ENCODE measurements at regions not wholly inside any gene's neighbourhood (a gene's known extent, or its start where the extent isn't known, plus 50 kb on each side); places are given as distances from the start of the nearest gene placed in this dataset.

DNA sequence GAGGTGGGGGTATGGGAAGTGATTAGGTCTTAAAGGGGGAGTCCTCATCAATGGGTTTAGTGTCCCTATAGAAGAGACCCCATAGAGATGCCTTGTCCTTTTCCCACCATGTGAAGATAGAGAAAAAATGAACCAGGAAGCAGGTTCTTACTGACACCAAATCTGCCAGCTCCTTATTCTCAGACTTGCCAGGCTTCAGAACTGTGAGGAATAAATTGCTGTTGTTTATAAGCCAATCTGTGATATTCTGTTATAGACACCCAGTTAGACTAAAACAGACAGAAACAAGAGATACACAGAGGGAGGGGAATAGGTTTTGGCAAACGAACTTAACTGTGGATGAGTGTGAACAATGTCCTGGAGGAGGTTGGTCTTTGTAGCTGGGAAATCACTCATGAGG lies 381.4 kb downstream of the ADRA2A start:
- DNase-seq, result no peak

DNA sequence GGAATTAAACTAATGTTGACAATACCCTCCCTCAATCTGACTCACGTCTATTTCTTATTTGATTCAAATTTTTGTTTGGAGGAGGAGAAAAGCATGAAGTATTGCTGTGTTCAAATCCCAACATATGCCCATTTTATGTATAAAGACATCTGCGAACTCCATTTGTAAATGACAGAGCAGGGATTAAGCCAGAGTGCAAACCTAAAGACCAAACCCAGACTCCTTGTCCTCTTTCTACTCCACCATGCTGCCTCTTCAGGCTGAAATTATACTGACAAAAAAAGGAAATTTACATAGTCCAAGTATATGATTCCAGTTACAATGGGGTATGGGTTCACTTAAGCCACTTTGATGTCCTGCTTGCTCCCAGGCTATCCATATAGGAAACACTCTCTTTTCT lies 383.1 kb downstream of the ADRA2A start:
- DNase-seq, result no peak

DNA sequence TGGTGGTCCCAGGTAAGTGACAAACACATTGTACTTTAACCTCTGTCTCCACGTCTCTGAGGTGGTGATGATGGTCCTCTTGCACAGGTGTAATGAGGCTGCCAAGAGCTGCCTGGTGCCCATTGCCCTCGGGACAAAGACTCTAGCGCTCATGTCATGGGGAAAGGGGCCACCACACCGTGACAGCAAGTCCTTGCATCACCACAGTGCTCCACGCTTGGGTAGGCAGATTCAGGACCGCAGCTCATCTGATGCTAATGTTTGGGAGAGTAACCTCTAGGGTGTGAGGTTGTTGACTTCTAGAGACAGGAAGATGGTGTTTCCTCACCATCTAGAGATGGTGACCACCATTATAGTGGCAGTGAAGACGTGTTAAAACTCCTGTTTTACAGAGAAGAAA lies 395.6 kb downstream of the ADRA2A start:
- DNase-seq, result no peak

DNA sequence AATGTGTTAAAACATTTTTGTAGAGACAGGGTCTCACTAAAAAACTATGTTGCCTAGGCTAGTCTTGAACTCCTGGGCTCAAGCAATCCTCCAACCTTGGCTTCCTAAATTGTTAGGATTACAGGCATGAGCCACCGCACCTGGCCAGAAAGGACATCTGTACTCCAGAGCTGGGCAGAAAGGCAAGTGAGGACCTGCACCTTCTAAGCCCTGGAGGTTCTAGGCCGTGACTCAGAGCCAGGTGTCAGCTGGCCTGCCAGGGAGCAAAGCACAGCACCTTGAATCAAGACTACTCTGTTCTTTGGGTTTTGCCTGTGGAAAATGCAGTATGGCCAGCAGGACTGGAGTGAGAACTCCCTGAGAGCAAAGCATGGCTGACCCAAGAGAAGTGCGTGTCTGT lies 396.5 kb downstream of the ADRA2A start:
- no peak for DNase-seq

DNA sequence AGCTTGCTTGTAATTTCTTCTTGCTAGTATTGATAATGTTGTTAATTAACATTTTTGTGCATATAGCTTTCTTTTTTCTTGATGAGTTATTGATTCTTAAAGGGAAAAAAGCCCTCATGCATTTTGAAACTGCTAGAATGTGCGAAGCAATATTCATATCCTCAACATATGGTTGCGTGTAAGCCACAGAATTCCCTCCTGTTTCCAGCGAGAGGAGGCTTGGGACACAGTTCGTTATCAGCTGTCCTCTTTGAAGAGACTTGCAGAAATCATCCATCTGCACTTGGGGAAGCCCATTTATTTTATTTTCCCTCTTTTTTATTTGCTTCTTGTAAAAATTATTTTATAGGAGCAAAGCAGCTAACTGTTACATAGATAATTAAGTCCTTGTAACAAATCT lies 398.0 kb downstream of the ADRA2A start:
- DNase-seq, result no peak

DNA sequence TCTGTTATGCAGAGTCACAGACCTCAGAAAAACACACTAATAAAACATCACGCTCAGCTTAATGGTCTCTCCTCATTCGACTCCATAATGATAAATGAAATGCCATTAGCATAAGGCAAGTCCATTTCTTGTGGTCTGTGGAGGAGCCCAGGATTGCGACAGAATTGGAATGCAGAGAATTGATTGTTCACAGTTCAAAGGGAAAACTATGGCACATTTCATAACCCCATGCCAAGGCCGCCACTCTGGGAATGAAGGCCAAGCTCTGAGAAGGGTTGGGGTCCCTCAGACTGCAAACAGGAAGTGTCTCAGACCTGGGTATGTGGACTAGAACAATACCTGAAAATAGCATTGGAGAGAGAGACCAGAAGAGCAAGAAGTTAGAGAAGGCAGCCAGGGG lies 398.9 kb downstream of the ADRA2A start:
- DNase-seq, result no peak

- DNase-seq, result no peak
Observed at GRCh38 chr10:111478651-111479050, 401.8 kb downstream of the ADRA2A start.

DNA sequence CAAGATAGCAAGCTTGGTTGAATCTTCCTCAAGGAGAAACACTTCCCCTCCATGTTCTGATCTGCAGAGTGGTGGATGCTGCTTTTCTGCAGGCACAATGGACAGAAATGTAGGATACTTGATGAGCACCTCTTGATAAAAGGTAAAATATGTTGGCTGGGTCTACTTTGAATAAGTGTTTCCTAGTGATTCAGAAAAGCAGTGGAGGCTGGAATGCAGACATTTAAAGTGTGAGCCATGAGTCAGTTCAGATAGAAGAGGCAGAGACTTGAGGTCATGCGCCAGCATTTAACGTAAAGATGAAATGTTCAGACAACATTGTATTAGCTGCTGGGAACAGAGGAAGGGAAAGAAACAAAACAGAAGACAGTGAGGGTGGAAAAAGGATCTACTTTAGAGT lies 403.1 kb downstream of the ADRA2A start:
- DNase-seq, result no peak

- no peak for DNase-seq
Observed at GRCh38 chr10:111481261-111481826, 404.5 kb downstream of the ADRA2A start.

DNA sequence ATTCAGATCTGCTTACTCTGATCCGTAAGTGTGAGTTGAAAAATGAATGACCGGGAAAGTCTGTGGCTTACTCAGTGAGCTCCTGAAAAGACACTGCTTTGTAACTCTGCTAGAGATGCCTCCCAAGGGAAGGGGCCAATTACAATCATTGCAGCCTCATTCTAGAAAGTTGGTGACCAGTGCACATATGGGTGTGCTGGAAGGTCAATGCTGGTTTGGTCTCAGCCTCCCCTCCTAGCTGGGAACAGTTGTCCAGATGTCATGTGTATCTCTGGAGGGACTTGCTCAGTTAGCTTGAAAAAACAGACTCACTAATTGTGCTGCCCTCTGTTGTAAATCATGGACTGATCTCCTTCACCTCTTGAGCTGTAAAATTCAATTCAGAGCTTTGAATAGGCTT lies 405.0 kb downstream of the ADRA2A start:
- no peak for DNase-seq

DNA sequence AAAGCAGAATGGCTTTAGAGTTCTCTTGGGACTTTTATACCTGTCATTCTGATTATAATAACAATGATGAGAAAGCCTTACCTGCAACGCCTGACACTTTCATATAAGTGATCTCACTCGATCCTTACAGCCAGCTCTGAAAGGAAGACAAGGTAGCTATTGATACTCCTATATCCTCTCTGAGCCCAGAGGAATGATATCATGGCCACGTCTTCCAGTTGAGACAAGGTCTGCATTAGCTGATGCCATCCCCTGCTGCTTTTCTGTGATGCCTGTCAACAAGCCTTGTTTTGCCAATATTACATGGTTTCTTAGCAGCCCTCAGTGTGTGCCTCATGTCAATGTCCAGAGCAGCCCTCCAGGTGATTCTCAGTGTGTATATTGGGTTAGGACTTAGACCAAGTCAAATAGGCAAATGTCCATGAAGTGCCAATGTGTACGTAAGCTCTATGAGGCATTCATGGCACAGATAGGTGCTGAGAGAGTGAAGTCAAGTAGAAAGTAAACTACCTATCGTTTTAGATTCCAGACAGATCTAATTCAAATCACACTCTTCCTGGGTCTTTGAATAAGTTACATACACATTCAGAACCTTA lies 405.9 kb downstream of the ADRA2A start:
- no peak for DNase-seq

DNA sequence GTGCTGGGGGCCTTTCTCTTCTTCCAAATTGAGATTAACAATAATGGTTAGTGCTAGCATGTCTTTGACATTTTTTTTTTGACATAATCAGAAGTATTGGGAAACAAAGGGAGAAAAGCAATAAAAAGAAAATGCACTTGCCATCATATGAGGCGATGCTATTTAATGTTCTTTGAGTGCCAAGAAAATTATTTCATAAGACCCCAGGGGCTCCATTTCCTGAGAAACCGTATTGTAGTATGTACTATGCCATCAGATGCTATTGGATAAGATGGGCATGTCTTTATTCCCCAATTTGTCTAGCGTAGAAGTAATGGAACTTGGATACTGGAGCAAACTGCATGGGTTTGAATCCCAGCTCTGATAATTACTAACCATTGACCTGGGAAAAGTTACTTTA lies 408.9 kb downstream of the ADRA2A start:
- no peak for DNase-seq

DNA sequence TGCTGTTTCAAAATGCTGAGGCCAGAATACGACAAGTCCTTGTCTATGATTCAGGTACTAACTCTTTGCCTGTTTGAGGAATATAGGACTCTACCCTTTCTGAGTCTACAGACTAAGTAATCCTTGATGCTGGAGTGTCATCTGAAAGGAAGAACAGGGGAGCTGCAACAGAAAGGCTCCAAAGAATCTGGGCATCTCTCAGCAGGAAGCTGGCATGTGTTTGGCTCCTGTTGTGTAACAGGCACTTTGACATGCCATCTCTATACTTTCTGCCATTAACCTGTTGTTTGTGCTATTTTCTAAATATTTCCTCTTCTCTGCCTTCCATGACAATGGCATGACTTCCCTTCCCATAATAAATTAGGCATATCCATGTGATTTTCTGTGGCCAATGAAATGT lies 409.5 kb downstream of the ADRA2A start:
- DNase-seq, result no peak

DNA sequence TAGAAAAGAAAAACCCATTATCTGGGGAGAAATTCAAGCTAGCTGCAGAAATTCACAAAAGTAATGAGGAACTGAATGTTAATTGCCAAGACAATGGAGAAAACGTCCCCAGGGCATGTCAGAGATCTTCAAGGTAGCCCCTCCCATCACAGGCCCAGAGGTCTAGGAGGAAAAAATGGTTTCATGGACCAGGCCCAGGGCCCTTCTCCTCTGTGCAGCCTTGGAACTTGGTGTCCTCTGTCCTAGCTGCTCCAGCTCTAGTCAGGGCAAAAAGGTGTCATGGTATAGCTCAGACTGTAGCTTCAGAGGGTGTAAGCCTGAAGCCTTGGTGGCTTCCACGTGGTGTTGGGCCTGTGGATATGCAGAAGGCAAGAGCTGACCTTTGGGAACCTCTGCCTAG lies 411.8 kb downstream of the ADRA2A start:
- DNase-seq, result no peak

GRCh38 chr10:111491154-111491553 lies 414.3 kb downstream of the ADRA2A start:
- DNase-seq, result no peak

DNA sequence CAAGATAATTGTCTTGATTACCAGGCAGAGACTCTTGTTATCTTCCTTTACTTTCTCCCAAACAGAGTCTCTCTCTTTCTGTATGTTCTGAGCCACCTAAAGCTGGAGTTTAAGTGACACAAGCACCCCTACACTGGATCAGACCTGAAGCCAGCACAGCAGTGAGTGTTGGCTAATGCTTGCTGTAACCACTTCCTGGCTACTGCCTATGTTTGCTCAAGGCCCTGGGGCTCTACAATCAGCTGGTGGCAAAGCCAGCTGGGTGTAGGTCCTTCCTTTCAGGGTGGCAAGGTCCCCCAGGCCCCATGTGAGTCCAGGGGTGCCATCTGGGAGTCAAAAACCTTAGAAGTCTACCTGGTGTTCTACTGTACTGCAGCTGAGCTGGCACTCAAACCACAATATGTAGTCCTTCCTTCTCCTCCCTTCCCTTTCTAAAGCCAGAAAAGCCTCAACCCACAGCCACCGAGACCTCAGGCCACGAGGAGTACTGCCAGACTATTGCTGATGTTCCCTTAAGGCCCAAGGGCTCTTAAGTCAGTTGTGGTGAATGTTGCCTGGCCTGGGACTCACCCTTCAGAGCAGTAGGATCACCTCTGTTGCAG lies 416.3 kb downstream of the ADRA2A start:
- no peak for DNase-seq

- DNase-seq, result no peak
Observed at GRCh38 chr10:111498560-111498959, 421.7 kb downstream of the ADRA2A start.

GRCh38 chr10:111504376-111504775 lies 427.5 kb downstream of the ADRA2A start:
- no peak for DNase-seq

DNA sequence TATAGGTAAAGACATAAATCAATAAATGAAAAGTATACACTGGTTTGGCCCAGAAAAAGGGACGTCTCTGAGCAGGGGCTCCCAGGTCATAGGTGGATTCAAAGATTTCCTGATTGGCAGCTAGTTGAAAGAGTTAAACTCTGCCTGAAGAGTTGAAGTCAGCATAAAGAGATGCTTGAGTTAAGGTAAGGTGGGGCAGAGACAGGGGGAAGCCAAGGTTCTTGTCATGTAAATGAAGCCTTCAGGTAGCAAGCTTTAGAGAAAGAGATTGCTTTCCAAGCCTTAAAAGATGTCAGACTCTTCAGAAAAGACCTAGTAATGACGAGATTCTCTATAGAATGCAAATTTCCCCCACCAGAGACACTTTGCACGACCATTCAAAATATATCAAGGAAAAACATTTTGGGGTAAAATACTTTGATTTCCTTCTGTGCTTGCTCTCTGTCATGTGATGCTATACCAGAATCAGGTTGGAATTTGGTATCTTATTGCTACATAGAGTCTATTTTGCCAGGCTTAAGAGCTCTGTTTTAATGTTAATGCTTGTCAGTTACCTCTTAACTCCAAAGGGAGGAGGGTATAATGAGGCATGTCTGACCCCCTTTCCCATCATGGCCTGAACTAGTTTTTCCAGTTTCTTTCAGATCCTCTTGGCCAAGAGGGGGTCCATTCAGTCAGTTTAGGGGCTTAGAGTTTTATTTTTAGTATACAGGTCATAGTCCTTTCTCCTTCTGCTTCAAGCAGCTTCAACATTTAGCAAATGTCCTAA lies 429.6 kb downstream of the ADRA2A start:
- DNase-seq, result no peak

DNA sequence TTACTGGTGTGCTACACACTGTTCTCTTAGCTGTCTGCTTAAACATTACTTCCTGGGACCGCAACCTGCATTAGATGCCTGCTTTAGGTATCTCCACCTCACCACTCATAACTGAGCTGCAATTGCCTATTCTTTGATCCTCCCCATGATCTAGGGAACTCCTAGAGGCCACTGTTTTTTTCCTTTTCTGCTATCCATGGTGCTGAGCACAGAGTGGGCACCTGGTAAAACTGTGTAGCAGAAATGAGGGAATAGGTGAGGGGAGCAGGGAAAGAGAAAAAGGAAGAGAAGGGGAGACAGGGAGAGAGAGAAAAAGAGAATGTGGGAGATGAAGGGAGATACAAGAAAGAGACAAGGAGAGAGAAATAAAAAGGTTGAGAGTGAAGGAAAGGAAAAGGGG lies 434.9 kb downstream of the ADRA2A start:
- DNase-seq, result no peak

GRCh38 chr10:111515264-111515663 lies 438.4 kb downstream of the ADRA2A start:
- no peak for DNase-seq

GRCh38 chr10:111515706-111516105 lies 438.9 kb downstream of the ADRA2A start:
- no peak for DNase-seq

DNA sequence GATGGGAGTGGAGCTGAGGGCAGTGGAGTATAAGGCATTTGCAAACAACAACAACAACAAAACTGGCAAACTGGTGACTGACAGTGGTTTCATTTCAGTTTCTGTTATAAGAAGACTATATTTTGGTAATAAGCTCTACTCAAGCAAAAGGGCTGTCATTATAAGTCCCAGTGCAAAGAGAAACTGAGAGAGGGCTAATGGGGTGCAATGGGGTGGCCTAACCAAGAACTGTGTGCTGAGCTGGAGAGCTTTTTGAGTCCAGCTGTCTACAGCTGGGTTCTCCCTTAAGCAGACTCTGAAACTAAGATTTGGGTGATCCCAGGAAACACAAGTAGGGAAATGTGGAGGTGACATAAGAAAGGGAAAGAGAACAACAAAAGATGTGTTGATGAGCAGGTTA lies 439.3 kb downstream of the ADRA2A start:
- no peak for DNase-seq

GRCh38 chr10:111522141-111522540 lies 445.3 kb downstream of the ADRA2A start:
- DNase-seq, result no peak
